Mammary epithelial cell (primary cell): ENCODE measurements at regions not wholly inside any gene's neighbourhood (a gene's known extent, or its start where the extent isn't known, plus 50 kb on each side); places are given as distances from the start of the nearest gene placed in this dataset.

ENCODE experiments used
- EZH2 ChIP-seq: IDR thresholded peaks from 2 replicates; pipeline ENCODE4 v1.6.1; 2012; ENCODE audit warnings: low read length, inconsistent platforms, borderline replicate concordance
- TF ChIP-seq, protein P1 (sequence below), 2 donors: IDR thresholded peaks in 1 of 2; conservative IDR thresholded peaks in 1 of 2; 2 replicates each; pipeline ENCODE4 v1.5.1; 2011 to 2012; ENCODE audit warnings: inconsistent platforms in 2 of 2, low read length in 2 of 2, mild to moderate bottlenecking in 2 of 2, control low read depth in 1 of 2, low read depth in 1 of 2; ENCODE audit not compliant: insufficient read depth in 1 of 2; ENCODE audit errors: extremely low read depth in 1 of 2

DNA sequence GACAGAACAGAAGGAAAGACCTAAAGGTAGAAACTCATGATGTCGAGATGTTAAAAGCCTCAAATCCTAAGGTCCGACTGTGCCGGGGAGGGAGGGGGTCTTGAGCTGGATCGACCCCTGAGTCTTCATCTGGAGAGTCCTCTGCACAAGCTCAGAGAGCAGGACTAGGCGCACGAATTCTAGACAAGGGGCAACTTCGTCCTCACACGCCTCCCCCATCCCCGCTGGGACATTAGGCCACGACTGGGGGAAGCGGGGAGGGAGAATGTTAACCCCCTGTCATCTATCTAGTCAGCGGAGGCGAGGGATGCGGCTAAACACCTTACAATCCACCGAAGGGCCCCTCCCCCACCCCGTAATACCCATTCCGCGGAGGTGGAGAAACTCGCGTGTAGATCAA lies 94.7 kb downstream of the PRKAB2 start:
- TF ChIP-seq, protein P1, sequence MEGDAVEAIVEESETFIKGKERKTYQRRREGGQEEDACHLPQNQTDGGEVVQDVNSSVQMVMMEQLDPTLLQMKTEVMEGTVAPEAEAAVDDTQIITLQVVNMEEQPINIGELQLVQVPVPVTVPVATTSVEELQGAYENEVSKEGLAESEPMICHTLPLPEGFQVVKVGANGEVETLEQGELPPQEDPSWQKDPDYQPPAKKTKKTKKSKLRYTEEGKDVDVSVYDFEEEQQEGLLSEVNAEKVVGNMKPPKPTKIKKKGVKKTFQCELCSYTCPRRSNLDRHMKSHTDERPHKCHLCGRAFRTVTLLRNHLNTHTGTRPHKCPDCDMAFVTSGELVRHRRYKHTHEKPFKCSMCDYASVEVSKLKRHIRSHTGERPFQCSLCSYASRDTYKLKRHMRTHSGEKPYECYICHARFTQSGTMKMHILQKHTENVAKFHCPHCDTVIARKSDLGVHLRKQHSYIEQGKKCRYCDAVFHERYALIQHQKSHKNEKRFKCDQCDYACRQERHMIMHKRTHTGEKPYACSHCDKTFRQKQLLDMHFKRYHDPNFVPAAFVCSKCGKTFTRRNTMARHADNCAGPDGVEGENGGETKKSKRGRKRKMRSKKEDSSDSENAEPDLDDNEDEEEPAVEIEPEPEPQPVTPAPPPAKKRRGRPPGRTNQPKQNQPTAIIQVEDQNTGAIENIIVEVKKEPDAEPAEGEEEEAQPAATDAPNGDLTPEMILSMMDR (conservative IDR thresholded peaks at IDR 0.05 in 1 of 2, IDR thresholded peaks at IDR 0.05 in 1 of 2; ENCODE audit: extremely low read depth in 1 of 2, insufficient read depth in 1 of 2, low read depth in 1 of 2, low read length in 2 of 2) = no peak
- TF ChIP-seq EZH2 = no peak
